Esophagus muscularis mucosa (tissue), 3 donors: ENCODE measurements at regions not wholly inside any gene's neighbourhood (a gene's known extent, or its start where the extent isn't known, plus 50 kb on each side); places are given as distances from the start of the nearest gene placed in this dataset.

ENCODE experiments used
- CTCF ChIP-seq, 3 experiments: fragments of 200-600 bp in 2 of 3; fragments of 450-650 bp in 1 of 3; sonication (generic) in 2 of 3; IDR thresholded peaks; one replicate each; pipeline ENCODE4 v1.5.1; 2017 to 2019; ENCODE audit warnings: antibody characterized with exemption in 3 of 3, mild to moderate bottlenecking in 2 of 3, moderate library complexity in 1 of 3
- EP300 ChIP-seq: sonication (generic); formaldehyde crosslinking; IDR thresholded peaks from one replicate; pipeline ENCODE4 v1.6.1; 2017; ENCODE audit warnings: antibody characterized with exemption

- no peak for TF ChIP-seq CTCF (IDR thresholded peaks at IDR 0.05)
- no peak for TF ChIP-seq EP300
Measured at GRCh38 chr12:131521326-131521725, 189.6 kb upstream of the SFSWAP start.
